ENCODE measurements at regions not wholly inside any gene's neighbourhood (a gene's known extent, or its start where the extent isn't known, plus 50 kb on each side); places are given as distances from the start of the nearest gene placed in this dataset.

- DNase-seq = no peak
- 83 to 87% methylated on average over 3 of the region's 3 CpGs for WGBS, 2 donors
- no peaks in the 10 kb centered on the region for H3K36me3 ChIP-seq (ENCODE audit: low read depth, missing control alignments)
- no peaks in the 10 kb centered on the region for H3K27me3 ChIP-seq
- intact Hi-C loops (cut with DNase I; ENCODE audit: low total_unique reads) = no loop called here
- no peak for TF ChIP-seq POLR2A (IDR thresholded peaks at IDR 0.05)
- TF ChIP-seq, protein P1, sequence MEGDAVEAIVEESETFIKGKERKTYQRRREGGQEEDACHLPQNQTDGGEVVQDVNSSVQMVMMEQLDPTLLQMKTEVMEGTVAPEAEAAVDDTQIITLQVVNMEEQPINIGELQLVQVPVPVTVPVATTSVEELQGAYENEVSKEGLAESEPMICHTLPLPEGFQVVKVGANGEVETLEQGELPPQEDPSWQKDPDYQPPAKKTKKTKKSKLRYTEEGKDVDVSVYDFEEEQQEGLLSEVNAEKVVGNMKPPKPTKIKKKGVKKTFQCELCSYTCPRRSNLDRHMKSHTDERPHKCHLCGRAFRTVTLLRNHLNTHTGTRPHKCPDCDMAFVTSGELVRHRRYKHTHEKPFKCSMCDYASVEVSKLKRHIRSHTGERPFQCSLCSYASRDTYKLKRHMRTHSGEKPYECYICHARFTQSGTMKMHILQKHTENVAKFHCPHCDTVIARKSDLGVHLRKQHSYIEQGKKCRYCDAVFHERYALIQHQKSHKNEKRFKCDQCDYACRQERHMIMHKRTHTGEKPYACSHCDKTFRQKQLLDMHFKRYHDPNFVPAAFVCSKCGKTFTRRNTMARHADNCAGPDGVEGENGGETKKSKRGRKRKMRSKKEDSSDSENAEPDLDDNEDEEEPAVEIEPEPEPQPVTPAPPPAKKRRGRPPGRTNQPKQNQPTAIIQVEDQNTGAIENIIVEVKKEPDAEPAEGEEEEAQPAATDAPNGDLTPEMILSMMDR (IDR thresholded peaks at IDR 0.05) = no peak
- no peak overlapping the region for H3K4me3 ChIP-seq
- no peaks in the 10 kb centered on the region for H3K4me1 ChIP-seq
- no peak overlapping the region for H3K27ac ChIP-seq
- H3K9me3 ChIP-seq = no peaks in the 10 kb centered on the region
Measured at GRCh38 chr12:114293073-114293472, 112.9 kb downstream of the TBX5 start.

DNA sequence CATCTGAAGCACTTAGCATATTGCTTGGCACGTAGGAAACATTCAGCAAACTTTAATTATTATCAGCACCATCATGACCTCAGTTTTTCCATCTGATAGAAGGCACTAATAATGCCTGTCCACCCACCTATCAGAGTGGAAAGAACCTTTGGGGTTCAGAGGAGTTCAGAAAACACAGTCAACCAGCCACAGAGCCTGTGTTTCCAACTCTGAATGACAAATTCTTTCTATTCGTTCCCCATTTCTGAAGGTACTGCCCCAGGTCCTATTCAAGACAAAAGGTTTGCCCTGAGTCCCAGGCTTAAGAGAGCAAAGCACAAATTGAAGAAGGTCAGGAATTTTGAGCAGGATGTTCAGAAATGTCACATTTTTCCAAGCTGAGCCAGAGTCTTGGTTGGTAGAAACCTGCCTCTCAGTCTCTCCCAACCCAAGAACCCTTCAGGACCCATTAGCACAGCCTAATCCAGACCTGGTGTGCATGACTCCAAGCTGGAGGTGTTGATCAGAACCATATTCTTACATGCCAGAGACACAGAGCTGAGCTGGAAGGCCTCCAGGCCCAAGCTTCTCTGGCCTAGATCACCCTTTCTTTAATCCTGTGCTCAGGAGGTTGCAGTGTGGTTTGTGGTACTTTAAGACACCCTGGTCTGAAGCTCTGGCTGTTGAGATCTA lies 114.4 kb downstream of the TBX5 start:
- H3K27ac ChIP-seq = no peak overlapping the region
- WGBS, 2 donors = 71 to 81% methylated on average over 2 of the region's 2 CpGs
- DNase-seq = no peak
- TF ChIP-seq POLR2A (IDR thresholded peaks at IDR 0.05) = no peak
- TF ChIP-seq, protein P1 (IDR thresholded peaks at IDR 0.05) = no peak
- H3K4me1 ChIP-seq = no peaks in the 10 kb centered on the region
- H3K9me3 ChIP-seq = no peaks in the 10 kb centered on the region
- no peaks in the 10 kb centered on the region for H3K36me3 ChIP-seq (ENCODE audit: low read depth, missing control alignments)
- intact Hi-C loops (cut with DNase I; ENCODE audit: low total_unique reads) = no loop called here
- H3K4me3 ChIP-seq = no peak overlapping the region
- H3K27me3 ChIP-seq = no peaks in the 10 kb centered on the region

DNA sequence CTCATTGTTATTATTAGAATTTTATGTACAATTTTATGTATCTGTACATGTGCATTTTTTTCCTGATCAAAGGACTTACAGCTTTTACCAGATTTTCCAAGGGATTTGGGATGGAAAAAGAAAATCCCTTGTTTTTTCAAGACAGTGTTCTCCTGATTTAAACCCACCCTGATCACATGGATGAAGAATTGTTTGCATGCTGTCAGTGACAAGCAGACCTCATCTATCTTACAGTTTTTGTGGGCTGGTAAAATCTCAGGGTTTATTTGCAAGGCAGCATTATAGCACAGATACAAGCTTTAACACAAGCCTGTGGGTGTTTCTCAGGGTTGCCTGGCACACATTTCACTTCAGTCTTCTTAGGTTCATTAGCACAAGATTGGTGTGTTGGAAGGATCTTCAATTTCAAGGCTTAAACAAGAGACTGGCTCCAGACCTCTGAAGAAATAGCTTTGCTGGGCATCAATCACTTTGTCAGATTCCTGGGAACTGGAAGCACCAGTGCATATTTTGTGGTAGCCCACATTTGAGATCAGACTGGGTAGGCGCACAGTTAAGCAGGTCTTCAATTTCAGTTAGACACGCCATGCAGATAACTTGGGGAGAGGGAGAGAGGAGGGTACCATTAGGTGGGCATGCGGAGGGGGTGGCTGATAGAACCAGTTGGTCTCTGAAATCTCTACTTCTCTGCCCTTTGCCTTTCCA lies 118.0 kb downstream of the TBX5 start:
- intact Hi-C loops (cut with DNase I; ENCODE audit: low total_unique reads) = no loop called here
- no peaks in the 10 kb centered on the region for H3K4me1 ChIP-seq
- H3K27ac ChIP-seq = no peak overlapping the region
- no peak for DNase-seq
- H3K4me3 ChIP-seq = no peak overlapping the region
- H3K27me3 ChIP-seq = no peaks in the 10 kb centered on the region
- no peaks in the 10 kb centered on the region for H3K36me3 ChIP-seq (ENCODE audit: low read depth, missing control alignments)
- TF ChIP-seq POLR2A (IDR thresholded peaks at IDR 0.05) = no peak
- TF ChIP-seq, protein P1 (IDR thresholded peaks at IDR 0.05) = no peak
- H3K9me3 ChIP-seq = no peaks in the 10 kb centered on the region
- 17 to 27% methylated on average over 3 of the region's 3 CpGs for WGBS, 2 donors

DNA sequence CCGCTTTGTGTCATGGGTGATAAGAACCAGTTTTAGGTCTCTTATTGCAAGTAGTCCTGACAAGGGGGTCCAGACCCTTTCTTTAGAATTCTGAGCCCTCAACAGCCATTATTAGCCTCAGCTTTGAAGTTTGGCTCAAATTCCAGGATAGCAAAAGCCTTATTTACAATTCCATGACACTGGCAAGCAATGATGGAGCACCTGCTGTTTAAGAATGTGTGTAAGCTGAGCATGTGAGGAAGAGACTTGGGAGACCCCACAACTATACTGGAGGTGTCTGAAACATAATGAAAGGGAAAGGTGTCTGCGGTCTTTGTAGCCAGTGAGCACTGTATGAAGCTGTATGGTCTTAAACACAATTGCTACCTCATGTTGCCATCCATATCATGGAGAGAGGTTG lies 119.8 kb downstream of the TBX5 start:
- Histone ChIP-seq H3K9me3 (no peaks in the 10 kb centered on the region), H3K36me3 (ENCODE audit: low read depth, missing control alignments) (no peaks in the 10 kb centered on the region), H3K27ac (no peak overlapping the region), H3K27me3 (no peaks in the 10 kb centered on the region), H3K4me3 (no peak overlapping the region), H3K4me1 (no peaks in the 10 kb centered on the region)
- 85 to 95% methylated on average over 2 of the region's 2 CpGs for WGBS, 2 donors
- no peak for DNase-seq
- intact Hi-C loops (cut with DNase I; ENCODE audit: low total_unique reads) = no loop called here
- no peak for TF ChIP-seq POLR2A (IDR thresholded peaks at IDR 0.05)
- TF ChIP-seq, protein P1 (IDR thresholded peaks at IDR 0.05) = no peak

DNA sequence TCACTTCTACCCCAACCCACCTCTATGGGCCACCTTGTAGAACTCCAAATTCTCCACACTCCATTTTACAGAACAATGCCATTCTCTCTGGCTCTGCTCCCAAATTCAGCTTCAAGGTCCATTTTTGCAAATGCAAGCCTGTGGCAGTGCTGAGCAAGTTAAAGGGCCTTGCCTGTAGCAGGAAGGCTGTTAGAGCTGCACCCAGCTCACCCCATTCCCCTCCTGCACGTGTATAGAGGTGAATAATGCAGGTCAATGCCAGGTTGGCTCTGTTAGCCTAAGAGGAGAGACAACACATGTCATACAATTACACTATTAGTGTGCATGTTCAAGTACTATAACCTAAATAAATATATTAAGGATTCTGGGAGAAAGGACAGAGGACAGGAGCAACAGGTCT lies 120.4 kb downstream of the TBX5 start:
- Histone ChIP-seq H3K27me3 (no peaks in the 10 kb centered on the region), H3K4me3 (no peak overlapping the region), H3K27ac (no peak overlapping the region), H3K36me3 (ENCODE audit: low read depth, missing control alignments) (no peaks in the 10 kb centered on the region), H3K4me1 (no peaks in the 10 kb centered on the region), H3K9me3 (no peaks in the 10 kb centered on the region)
- intact Hi-C loops (cut with DNase I; ENCODE audit: low total_unique reads) = no loop called here
- DNase-seq = no peak
- TF ChIP-seq, protein P1 (IDR thresholded peaks at IDR 0.05) = no peak
- TF ChIP-seq POLR2A (IDR thresholded peaks at IDR 0.05) = no peak
- WGBS, 2 donors = 46 to 63% methylated on average over 1 of the region's 1 CpG

Data from testis (tissue), 2 donors.